GM18505 (cell line): ENCODE measurements at regions not wholly inside any gene's neighbourhood (a gene's known extent, or its start where the extent isn't known, plus 50 kb on each side); places are given as distances from the start of the nearest gene placed in this dataset.
A peak's percentile ranks its signal among the peaks of the same experiment; 100 is the strongest.
"Not testable (repeated sequence)": the region's sequence is repeated elsewhere in the genome, so short reads cannot be mapped to it uniquely, and the experiment has no call there.

Source experiments
- ATAC-seq: cut with Tn5 transposase; IDR thresholded peaks from one replicate; pipeline ENCODE4 v1.9.1; 2021; ENCODE audit not compliant: unreplicated experiment
- POLR2A ChIP-seq: IDR thresholded peaks from 4 replicates; pipeline ENCODE4 v1.6.1; 2011; ENCODE audit warnings: borderline replicate concordance; ENCODE audit not compliant: insufficient read depth, insufficient read length; ENCODE audit errors: extremely low read depth

DNA sequence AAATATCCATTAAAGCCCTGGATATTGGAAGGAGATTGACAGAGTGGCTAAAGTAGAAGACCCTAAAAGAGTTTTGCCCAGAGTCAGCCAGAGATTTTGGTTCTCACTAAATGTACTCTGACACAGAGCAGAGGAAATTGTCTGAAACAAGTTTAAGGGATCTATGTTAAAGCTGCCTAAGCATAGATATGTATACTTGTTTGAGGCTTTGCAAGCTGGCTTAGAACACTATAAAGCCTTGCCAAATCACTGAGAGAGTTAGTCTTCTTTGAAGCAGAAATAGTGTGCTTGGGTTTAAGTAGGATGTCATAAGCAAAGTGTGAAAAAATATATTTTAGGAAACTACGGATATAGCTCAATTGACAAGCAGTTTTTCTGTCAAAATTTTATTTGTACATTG, 653.5 kb downstream of the FSCB start:
- no peak for ATAC-seq
- TF ChIP-seq POLR2A = no peak

DNA sequence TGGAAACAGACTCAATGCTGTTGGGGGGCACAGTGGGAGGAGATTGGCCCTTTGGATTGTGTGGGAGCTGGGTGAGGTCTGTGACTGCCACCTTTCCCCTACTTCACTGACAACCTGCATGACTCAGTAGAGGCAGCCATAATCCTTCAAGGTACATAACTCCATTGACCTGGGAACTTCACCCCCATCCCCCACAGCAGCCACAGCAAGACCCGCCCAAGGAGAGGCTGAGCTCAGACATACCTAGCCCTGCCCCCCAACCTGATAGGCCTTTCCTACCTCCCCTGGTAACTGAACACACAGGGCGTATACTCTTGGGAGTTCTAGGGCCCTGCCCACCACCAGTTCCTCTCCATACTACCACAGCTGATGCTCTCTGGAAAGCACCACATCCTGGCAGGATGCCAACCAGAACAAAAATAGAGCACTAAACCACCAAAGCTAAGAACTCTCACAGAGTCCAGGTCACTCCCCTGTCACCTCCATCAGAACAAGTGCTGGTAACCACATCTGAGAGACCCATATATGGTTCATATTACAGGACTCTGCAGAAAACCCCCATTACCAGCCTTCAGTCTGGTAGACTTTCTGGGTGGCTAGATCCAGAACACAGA, 703.9 kb downstream of the FSCB start:
- ATAC-seq = no peak
- no peak for TF ChIP-seq POLR2A

DNA sequence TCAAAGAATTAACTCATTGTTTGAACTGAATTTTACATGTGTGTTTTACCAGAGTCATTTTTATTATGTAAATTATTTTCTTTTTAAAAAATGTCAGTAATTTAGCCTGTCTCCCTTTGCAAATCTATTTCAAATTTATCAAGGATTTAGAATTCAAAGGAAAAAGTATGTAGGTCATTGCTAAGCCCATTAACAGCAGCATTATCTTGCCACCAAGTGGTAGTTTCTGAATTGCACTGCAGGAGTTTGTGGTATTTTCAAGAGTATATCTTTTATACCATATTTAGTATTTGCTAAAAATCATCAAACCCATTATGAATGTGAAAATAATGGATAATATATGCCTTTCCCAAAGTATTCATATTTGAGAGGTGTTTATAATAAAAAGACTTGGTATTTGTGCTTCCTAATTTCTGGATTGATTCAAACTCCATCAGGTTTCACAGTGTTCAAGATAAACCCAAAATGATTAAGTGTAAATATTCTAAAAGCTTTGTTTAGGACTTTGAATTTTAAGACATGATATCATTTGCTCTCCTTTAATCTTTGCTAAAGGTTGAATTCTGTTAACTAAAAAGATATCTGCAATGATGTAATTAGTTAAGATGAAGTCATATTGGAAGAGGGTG, 711.4 kb downstream of the FSCB start:
- ATAC-seq = no peak
- TF ChIP-seq POLR2A = no peak

DNA sequence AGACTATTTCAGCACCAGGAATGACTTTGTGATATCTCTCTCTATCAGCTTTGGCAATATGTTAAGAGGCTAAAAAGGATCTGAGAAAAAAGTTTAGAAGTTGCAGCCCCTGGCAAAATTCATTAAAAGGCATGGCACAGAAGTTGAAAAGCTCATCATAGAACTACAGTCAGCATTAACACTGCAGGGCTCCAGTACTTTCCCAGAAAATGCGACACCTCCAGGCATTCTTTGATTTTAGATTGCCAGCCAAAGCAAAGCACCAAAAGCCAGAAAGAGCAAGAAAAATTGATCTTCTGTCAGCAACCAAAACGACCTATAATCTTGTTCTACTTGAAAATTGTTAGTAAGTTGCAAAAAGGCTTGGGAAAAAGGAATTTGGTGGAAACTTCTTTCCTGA, 713.5 kb downstream of the FSCB start:
- no peak for ATAC-seq
- TF ChIP-seq POLR2A = no peak

DNA sequence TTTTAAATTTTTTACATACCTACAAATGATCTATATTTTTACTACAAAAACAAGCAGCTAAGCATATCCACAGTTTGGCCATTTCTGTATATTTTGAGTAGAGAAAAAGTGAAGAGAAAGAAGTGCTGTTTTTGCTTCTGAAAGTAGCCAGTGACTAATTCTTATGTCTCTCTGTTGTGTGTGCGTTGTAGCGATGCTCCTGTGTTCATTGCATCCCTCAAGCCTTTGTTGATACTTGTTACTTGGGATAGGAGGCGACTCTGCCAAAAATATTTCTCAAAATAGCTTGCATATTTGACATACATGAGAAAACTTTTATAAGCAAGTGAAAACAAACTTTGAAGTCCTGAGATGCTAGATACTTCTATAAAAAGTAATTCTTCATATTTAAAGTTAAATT, 714.1 kb downstream of the FSCB start:
- TF ChIP-seq POLR2A = no peak
- ATAC-seq = no peak

DNA sequence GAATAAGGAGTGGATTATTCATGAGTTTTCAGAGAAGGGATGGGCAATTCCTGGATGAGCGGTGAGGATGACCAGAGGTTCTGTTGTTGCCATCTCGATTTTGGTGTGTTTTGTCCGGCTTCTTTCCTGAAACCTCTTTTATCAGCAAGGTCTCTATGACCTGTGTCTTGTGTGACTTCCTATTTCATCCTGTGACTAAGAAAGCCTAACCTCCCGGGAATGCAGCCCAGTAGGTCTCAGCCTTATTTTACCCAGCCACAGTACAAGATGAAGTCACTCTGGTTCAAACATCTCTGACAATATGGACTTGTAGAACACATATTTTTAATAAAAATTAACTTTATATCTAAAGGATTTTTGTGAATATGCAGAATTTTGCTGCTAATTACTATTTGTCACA, 716.4 kb downstream of the FSCB start:
- no peak for ATAC-seq
- TF ChIP-seq POLR2A = no peak

DNA sequence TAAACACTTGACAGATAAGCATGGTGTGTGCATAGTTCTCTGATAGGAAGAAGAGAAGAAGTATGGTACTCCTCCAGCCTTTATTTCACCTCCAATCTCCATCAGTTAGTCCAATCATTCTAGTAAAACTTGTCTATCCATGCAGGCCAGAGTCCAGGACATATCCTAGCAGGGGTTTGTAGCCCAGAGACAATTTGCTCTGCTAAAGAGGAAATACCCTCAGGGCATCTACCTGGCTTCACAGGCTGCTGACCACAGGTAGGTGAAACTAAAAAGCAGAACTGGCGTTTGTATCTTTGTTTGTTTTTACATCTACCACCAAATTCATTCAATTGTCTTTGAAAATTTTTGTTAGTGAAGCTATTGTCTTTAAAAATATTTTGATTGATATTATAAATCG, 717.6 kb downstream of the FSCB start:
- TF ChIP-seq POLR2A = no peak
- no peak for ATAC-seq

DNA sequence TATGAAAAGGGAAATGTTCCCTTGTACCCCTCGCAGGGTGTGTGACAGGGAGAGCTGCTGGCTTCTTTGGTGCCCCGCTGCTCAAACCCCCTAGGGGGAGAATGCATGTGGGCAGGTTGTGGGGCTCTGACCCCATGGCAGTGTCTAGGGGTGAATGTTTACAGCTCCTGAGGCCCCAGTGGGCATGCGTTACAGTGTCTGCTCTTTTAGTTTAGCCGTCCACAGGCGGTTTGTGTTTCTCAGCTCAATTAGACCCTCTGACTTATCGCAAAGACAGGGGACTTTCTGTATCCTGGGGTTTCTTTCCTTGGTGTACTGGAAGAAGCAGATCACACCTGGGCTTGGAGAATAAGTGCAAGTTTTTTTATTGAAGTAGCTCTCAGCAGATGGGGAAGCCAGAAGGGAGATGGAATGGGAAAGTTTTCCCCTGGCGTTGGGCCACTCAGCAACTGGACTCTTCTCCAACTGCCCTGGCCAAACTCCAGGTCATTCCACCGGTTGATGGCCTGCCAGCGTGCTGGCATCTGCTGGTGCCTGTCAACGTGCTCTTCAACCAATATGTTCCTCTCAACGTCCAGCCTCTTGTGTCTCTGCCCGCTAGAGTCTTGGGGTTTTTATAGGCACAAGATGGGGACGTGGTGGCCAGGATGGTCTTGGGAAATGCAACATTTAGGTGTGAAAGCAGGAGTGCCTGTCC, 720.9 kb downstream of the FSCB start:
- ATAC-seq = no peak
- no peak for TF ChIP-seq POLR2A

DNA sequence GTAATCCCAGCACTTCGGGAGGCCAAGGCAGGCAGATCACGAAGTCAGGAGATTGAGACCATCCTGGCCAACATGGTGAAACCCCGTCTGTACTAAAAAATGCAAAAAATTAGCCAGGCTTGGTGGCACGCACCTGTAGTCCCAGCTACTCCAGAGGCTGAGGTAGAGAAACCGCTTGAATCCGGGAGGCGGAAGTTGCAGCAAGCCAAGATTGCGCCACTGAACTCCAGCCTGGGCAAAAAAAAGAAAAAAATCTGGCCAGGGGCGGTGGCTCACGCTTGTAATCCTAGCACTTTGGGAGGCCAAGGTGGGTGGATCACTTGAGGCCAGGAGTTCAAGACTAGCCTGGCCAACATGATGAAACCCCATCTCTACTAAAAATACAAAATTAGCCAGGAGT, 722.7 kb downstream of the FSCB start:
- ATAC-seq = not testable (repeated sequence)

DNA sequence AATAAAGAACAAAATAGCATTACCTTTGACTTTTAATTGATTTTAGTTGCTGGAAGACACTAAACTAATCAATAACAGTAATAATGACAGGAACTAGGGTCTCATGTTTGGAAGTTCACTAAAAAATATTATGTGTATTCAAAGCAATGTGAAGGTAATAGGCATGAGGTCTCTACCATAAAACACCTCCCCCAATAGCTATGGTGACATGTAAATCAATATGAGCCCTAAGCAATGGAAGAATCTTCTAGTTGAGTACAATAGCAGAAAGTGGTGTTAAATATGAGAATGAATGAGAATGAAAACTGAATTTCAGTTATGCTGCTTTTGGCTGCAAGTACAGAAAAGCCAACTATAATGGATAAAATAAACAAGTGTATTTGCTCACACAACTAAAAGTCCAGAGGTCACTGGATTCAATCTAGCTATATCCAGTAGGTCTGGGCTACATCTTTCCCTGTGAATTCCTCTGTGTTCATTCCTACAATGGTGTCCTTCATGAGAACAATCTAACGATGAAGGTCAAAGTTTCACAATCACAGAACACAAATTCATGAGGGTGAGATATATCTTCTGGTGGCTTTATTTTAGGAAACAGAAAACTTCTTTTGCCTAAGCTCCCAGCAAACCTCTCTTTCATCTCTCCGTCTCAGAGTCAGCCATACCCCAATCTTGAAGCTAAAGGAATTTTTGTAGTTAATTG, 728.0 kb downstream of the FSCB start:
- TF ChIP-seq POLR2A = no peak
- no peak for ATAC-seq

DNA sequence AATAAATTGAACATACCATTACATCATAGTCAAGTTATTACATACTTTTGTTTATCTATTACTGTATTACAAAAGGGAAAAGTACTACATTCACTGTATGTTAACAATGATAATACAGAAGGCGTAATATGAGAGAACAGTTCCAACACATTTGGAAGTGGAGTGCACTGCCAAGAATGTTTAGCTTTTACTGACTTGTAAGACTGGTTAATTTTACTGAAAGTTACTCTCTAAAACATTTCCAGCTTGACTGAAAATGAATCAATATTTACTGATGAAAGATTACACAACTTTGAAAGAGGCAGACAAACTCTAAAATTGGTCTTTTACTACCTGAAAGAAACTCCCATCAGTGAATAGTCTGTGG, 728.5 kb downstream of the FSCB start:
- ATAC-seq = no peak
- TF ChIP-seq POLR2A = no peak

DNA sequence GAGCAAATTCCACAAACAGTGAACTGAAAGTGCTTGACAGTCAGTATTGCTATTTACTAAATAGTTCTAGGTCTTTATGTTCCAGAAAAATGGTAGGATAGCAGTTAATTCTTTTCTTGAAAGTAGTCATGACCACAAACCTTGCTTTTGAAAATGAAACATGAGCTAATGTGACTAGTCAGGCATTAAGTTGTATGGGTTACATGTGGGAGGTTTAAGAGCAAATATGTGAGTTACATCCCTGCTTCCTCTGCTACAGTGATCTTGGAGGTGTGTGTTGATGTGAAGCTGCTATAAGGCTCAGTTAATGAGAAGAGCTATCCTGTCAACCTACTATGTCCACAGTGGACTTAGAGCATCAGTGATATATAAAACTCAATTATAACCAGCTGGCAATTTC, 741.6 kb downstream of the FSCB start:
- no peak for TF ChIP-seq POLR2A
- ATAC-seq = peak; percentile 58

DNA sequence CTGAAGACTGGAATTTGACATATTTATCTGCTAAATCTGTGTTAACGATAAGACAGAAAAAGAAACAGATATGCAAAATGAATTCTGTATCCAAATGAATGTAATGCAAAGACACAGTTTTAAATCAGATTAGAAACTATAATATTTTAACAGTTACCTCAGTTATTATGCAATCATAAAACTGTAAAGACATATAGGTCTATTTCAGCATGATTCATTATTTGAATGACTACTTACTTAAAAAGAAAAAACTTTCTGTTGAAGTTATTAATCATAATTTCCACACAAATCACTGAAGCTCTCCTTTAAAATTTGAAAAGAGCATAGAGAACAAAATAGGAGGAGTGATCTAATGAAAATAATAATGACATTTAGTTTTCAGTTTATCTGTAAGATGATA, 742.6 kb downstream of the FSCB start:
- ATAC-seq = no peak
- no peak for TF ChIP-seq POLR2A

DNA sequence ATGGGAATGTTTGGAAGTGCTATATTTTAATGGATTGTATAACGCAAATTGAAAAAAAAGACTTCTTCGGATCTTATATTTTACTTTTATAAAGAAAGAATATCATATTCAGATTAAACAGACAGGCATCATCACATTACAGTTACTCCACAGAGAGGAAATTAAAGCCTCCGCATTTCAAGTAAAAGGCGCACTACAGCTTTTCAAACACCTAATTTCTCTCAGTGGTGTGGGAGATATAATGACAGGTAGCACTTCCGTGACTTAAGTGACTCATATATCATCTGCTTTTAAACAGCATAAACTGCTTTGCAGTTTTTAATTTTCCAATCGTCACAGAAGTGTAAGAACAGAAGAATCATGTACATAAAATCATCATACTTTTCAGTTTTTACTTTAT, 751.4 kb downstream of the FSCB start:
- no peak for ATAC-seq
- no peak for TF ChIP-seq POLR2A
